GM21619 (cell line): ENCODE measurements at regions not wholly inside any gene's neighbourhood (a gene's known extent, or its start where the extent isn't known, plus 50 kb on each side); places are given as distances from the start of the nearest gene placed in this dataset.
A peak's percentile ranks its signal among the peaks of the same experiment; 100 is the strongest.

Experiments used
- ATAC-seq: cut with Tn5 transposase; IDR thresholded peaks from one replicate; pipeline ENCODE4 v1.9.1; 2021; ENCODE audit not compliant: unreplicated experiment

DNA sequence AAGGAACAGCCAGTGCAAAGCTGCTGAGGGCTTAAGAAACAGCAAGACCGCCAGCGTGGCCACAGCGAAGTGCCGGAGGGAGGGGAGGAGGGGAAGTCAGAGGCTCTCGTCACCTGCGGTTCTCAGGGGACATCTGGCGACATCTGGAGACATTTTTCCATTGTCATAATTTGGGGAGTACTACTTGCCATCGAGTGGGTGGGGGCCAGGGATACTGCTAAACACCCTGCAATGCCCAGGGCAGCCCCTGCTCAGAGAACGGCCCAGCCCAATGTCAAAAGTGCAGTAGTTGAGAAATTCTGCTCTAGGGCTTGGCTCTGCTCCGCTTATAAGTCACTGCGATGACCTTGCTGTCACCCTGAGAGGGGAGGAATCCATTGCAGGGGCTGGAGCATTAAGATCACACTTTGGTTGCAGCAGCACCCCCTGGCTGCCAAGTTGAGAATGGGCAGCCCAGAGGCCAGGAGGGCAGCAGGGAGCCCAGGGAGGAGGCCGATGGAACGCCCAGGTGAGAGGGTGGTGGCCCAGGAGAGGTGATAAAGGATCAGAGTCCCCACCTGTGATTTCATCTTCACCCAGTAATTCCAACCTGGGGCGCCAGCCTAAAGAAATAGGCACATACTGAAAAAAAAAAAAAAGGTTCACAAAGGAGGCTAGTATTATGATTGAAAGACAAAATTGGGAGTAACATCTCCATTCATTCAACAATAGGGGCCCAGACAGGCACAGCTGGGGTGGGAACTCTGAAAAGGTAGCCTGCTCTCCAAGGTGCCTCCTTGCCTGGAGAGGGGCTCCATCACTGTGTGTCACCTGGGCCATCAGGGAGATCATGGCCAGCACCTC lies 218.2 kb downstream of the BMP7 start:
- no peak for ATAC-seq

DNA sequence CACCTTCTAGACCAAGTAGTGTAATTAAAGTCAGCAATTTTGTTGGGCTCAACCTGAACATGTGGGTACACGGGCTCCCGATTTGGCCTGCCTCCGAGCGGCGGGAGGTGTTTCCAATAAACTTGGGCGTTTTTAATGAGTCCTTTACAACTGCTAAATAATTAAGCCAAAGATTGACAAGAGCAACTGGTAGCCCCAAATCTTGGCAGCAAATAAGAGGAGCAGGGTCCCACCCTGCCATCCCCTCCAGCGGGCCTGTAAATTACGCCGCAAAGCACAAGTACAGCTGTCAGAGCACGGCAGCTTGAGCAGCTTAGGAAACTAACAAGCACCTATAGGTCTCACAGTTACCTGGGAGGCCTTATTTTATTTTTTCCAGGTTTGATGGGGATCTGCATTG lies 217.1 kb downstream of the BMP7 start:
- no peak for ATAC-seq

DNA sequence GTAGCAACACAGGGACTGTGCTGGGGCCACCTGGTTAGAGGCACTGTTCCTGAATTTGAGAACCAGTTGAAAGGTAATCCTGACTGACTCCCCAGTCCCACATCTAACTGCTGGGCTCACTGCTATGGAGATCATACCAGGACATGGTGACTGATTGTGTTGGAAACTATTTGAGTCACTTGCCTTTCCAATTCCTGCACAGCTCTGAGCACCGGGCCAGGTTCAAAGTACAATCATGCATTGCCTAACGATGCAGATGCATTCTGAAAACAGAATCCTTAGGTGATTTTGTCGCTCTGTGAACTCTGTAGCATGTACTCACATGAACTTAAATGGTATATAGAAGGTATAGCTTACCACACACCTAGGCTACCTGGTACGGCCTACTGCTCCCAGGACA lies 215.3 kb downstream of the BMP7 start:
- no peak for ATAC-seq

DNA sequence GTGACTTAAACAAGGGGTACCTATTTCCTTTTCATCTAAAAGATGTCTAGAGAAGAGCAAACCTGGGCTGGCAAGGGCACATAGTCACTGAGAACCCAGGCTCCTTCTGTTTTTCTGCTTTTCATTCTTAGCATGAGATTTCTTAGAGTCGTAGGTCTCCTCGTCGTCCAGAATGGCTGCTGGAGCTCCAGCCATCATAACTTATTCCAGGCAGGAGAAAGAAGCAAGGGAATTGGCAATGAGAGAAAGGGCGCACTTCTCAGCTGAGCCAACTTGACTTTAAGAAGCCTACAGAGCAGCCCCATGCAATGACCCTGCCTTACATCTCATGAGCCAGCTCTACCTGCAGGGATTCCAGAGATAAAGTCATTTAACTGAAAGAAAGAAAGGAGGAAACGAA lies 213.4 kb downstream of the BMP7 start:
- no peak for ATAC-seq

DNA sequence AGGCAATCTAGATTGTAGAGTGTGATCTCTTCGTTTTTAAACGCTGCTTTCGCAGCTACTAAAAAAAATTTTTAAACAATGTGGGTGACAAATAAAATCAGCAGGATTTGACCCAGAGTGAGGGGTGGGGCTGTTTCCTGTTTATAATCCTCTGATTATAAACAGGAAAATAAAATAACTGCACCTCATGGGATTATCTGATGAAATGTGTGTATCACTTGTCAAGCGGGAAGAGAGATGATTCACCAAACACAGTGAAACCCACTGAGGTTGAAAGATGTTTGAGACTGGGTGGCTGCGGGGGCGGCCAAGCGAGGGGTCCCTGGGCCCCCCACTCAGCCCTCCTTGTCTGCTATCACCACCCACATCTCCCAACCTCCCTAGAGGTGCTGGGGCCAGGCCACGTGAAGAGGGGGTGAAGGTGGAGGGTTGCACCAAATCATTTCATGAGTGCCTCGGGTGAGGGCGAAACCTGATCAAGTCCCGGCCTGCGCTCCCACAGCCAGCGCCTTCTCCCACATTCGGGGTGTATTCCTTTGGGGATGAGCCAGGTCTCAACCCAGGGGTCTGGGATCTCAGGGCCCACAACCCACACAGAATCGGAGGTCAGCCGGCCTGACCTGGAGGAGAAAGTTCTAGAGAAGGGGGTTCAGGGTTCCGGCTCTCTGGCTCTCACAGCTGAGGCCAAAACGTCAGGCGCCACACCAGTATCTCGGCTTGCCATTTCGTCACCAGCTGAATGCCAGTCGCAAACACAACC lies 212.5 kb downstream of the BMP7 start:
- ATAC-seq: no peak

DNA sequence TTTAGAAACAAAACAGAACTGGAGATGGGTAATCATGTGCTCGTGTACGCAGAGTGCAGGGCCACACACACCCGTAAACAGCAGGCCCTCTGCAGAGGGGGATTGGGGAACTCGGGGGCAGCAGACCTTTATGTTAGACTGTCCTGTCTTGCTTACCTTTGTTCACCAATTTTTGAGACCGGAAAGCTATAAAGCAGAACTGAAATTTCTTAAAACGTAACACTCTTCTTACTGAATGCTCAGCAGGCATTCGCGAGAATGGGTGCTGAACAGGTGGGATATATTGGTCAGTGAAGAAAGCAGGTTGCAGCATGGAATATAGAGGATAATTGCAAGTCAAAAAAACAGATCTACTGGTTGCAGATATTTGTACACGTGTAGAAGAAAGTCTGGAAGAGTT lies 211.1 kb downstream of the BMP7 start:
- ATAC-seq: peak; percentile 56

DNA sequence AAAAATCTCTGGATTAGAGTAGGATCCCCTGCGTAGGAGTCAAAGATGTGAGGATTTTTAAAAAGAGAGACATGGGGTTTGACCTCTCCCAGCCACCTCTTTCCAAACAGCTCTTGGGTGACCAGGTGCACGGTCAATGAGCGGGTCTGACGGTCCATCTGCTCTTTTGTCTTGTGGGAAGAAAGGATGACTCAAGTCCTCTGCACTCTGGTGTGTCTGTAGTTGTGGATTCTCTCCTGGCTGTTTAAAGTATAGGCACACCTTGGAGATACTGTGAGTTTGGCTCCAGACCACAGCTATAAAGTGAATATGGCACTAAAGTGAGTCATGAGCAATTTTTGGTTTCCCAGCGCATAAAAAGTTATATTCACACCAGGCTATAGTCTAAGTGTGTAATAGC lies 209.8 kb downstream of the BMP7 start:
- ATAC-seq: no peak

DNA sequence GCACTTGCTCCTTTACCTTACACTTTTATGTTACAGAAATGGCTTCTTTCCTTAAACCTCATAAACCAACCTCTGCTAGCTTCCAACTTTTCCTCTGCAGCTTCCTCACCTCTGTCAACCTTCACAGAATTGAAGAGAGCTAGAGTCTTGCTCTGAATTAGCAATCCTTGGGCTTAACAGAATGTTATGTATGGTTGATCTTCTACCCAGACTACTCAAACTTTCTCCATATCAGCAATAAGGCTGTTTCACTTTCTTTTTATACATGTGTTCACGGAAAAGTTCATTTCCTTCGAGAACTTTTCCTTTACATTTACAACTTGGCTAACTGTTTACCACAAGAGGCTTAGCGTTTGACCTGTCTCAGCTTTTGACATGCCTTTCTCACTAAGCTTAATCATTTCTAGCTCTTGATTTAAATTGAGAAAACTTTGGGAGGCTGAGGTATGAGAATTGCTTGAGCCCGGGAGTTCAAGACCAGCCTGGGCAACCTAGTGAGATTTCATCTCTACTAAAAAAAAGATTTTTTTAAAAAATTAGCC lies 207.3 kb downstream of the BMP7 start:
- no peak for ATAC-seq

DNA sequence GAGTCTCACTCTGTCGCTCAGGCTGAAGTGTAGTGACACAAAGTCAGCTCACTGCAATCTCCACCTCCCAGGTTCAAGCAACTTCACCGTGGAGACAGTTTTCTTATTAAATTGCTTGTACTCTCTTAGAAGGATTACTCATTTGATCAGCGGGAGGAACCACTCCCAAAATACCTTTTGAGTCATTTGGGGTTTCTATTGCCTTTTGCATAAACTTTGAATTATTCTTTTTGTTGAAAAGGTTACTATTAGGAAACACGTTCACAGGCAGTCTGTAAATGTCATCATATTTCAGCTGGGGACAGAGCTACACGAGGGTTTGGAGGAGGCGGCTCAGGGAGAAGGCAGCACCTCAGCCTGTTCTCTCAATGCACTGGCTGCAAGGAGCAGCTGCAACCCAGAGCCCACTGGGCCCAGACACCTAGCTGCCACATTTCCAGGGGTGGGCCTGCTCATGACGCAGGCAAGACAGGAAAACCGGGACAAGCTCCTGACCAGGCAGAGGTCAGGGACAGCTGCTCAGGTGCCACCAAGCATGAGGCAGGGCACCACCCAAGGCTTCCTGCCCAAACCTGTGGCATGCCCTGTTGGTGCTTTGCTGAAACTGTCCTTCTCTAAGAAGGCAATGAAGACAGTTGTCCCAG lies 205.9 kb downstream of the BMP7 start:
- ATAC-seq: no peak

DNA sequence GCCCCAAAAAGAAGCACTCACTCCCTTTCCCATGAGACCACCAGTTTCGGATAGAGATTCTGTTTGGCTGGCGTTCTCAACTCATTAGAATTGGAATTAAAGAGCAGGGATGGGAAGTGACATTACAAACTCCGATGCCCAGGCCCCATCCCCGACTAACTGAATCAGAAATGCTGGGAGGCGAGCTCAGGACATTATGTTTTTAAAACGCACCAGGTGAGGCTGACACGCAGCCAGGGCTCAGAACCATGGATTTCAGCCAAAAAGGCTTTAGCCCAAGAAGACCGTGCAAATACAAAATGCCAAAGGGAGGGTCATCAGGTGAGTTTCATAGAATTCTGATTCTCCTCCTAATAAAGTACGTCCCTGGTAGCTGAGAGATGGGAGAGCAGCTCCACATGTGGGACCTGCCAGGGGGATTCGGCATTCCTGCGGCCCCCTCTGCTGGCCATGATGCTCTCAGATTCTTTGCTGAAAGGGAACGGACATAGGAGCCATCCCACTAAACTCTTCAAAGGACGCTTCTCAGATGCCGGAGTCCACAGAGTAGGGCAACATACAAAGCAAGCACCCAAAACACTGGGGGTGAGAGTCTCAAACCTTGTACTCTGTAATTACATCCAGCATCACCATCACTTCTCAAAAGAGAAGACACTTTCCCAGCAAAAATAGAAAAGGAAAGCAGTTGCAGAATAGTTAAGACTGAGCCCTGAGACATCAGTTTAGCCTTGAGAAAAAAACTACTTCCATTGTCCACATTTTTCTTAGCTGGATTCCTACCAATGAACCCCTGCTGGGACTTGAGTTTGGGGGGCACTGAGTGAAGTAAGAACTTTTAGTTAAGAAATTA lies 205.2 kb downstream of the BMP7 start:
- no peak for ATAC-seq

DNA sequence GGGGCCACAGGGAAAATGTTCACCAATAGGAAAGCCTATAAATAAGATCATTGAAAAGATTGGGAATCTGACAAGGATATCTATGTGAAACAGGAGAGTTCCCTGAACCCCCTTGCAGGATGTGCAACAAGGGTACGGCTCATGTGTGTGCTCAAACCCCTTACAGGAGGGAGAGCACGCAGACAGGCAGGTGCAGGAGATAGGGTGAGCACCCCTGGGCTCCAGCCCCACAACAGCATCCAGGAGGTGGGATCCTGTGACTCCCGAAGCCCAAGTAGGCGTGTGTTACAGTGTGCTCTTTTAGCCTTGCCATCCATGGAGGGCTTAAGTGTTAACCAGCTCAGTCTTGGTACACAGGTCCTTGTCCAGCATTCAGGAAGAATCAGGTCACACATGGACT lies 204.2 kb downstream of the BMP7 start:
- no peak for ATAC-seq

DNA sequence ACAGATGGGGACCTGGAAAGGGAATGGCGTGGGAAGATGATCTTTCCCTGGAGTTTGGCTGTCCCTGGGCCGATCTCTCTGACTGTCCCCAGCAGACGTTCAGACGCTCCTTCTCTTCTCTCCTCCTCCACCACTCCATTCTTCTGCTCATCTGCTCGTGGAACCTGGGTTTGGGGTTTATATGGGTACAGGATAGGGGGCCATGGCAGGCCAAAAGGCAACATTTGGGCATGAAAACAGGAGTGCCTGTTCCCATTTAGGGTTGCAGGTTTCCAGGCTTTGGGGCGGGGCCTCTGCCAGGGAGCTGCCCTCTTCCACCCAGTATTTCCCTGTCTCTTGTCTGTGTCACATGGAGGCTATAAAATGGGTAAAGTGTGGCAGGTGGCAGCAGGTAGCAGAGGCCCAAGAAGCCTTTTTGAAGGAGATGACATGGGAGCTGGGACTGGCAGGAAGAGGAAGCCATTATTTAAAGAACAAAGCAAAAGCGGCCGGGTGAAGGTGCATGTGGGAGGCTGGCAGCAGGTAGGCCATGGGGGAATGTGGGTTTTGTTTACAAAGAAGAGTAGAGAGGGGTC lies 203.7 kb downstream of the BMP7 start:
- ATAC-seq: no peak

DNA sequence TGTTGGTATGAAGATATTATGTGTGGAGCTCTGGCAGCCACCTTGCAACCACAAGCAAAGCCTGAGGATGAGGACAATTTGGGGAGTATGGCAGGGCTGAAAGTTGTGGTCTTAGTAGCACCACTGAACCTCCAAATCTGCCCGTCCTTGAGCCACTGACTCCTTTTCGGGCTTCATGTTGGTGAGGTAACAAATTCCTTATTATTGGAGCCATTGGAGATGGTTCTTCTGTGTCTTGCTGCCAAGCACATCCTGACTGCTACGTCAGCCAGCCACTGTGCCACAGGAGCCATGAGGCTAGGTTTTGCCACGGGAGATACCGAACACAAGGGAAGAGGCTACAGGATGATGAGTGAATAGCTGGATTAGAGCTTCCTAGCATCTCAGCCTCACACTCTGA lies 201.6 kb downstream of the BMP7 start:
- no peak for ATAC-seq

DNA sequence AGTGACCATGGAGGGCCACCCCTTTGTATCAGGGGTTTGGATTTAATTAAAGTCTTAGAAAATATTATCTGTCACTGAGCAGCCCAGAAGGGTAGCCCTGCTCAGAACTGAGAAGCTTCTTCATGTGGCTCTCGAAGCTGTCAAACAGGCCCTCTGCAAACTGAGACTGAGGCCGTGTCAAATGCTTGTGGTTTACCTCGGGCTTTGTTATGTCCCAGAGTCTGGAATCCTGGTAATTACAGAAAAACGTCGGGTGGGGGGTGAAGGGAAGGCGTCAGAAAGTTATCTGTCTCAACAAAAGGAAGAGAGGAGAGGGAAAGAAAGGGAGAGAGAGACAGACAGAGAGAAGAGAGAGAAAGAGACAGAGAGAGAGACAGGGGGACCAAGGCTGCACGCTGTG lies 200.8 kb downstream of the BMP7 start:
- ATAC-seq: no peak

DNA sequence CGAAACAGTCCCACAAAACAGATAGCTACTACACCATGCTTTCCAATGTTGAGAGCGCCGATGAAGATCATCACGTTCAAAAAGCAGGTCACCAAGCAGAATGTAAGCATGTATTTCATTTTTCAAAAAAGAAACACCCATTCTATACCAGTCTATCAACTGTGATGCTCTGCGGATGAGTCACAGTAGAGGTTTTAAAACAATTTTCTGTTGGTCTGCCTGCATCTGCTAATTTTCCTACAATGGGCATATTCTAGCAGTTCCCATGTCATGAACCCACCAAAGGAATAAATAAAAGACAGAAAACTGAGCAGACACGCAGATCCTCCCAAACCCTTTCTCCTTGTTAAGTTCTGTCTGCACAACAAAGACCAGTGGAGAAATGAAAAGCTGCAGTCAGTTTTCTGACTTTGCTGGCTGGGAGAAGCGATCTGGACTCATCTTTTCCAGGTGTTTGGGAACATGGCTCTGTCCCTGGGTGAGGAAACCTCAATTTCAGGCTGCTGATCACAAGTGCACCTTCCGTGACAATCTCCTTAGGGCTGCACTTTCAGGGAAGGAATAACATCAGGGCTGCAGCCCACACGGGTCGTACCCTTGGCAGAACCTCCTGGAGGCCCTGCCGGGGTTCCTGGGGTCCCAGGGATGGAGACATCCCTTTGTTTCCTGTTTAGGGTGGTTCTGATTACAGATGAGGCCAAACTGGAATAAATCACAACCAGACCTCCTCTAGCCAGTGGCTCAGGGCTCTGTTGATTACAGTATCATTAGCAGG lies 200.1 kb downstream of the BMP7 start:
- ATAC-seq: no peak

DNA sequence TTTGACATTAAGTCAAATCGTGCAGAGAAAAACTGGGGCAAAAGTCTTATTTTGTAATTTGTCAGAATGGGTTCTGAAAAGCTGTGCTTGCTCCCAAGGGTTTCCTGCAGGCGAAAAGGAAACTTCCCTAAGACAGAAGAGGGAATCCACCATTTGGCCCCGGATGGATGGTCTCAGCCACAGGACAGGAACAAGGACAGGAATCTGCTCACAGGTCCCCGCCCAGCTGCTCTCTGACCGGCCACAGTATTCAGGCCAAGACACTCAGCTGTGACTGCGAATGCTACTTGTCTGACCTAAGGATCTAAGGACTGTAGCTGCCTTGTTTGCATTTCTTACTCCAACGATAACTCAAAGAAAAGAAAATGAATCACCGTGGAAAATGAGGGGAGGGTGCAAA lies 197.0 kb downstream of the BMP7 start:
- ATAC-seq: no peak

DNA sequence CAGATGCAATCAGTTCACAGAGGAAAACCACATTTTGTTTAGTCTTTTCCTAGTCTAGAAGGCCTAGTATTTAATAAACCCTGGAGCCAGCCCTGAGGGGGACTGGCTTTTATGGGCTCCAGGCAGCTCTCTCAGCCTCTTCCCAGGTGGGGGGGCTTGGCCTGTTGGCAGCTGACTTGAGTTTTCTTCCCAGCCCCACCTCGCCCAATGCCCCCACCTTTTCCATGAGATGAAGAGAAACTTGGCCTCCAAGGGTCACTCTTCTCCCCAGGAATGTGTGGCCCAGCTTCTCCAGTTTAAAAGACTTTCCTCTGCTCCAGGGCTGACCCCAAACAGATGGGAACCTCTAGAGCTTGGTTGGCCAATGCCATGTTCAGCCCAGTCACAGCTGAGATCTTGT lies 196.1 kb downstream of the BMP7 start:
- no peak for ATAC-seq

DNA sequence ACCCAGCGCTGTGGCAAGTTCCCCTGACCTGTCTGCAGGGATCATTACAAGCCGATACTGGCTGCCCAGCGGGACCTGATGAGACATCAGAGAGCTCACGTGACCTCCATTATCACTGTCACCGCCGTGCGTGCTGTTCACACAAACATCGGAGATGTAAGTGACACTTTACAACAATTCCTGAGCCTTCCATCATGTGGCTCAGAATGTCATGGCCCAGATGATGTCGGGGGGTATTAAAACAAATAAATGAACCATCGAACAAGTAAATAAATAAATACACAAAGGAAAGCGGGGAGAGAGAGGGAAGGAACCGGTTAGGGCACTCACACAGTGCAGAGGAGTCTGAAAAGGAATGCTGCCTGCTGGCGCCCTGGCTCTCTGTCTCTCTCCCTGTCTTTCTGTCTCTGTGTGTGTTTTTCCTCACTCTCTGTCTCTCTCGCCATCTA lies 195.1 kb downstream of the BMP7 start:
- ATAC-seq: no peak

DNA sequence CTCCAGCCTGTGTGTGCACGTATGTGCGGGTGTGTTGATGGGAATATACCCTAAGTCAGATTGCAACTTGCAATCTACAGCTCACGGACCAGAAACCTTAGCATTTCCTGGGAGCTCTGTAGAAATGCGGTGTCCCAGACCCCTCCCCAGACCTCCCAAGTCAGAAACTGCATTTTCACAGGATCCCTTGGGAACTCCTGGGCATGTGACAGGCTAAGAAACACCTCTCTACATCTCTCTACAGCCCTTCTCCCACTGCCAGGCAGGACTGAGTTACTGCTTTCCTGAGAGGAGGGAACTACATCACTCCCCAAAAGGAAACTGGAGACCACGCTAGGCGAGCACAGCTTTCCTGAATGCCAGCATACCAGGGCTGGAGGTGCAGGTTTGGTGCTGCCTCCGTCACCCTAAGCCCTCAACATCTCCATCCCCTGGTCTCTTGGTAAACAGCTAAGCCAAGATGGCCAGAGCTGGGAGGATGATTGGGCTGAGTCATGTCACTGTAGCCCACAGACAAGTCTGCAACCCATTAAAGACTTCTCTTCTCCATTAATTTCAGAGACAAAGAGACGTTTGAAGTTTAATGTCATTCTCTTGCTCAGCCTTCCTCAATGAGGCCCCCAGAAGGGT lies 194.4 kb downstream of the BMP7 start:
- no peak for ATAC-seq
